Adrenal gland (tissue), 5 donors: ENCODE measurements at regions not wholly inside any gene's neighbourhood (a gene's known extent, or its start where the extent isn't known, plus 50 kb on each side); places are given as distances from the start of the nearest gene placed in this dataset.

ENCODE experiments used
- CTCF ChIP-seq, 6 experiments: fragments of 450-650 bp in 4 of 6; fragments of 200-600 bp in 2 of 6; sonication (generic) in 1 of 6; IDR thresholded peaks; 1 replicate in 5 of 6; 2 replicates in 1 of 6; pipeline versions ENCODE4 v1.5.1 to v1.8.0; 2016 to 2021; ENCODE audit warnings: antibody characterized with exemption in 6 of 6, mild to moderate bottlenecking in 2 of 6, moderate library complexity in 1 of 6
- POLR2A ChIP-seq, 2 donors: fragments of 450-650 bp; IDR thresholded peaks; one replicate each; pipeline ENCODE4 v1.6.1; 2017; ENCODE audit warnings: antibody characterized with exemption in 2 of 2, mild to moderate bottlenecking in 2 of 2, moderate library complexity in 1 of 2
- donor health status: DM: no; HTN: no; CAD: no.

DNA sequence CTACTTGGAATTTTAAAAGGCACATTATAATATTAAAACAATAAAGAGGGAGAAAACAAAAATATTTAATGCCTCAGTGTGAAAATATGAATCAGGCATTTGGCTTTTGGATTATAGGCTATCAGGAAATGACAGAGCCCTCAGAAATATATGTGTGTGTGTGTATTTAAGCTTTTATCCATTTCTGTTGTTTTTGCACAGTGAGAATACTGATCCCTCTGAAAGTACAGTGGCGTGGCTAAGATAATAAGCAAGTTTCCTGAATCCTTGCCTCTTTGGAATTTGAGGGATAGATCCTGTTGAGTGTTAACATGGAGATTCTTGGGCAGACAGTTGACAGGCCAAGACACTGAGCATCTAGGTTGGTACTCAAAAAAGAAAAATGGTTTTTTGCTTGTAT is 234.8 kb upstream of the ZBTB20 start:
- TF ChIP-seq CTCF (IDR thresholded peaks at IDR 0.05) (no peak), POLR2A (IDR thresholded peaks at IDR 0.05) (no peak)
